ENCODE measurements at regions not wholly inside any gene's neighbourhood (a gene's known extent, or its start where the extent isn't known, plus 50 kb on each side); places are given as distances from the start of the nearest gene placed in this dataset.

DNA sequence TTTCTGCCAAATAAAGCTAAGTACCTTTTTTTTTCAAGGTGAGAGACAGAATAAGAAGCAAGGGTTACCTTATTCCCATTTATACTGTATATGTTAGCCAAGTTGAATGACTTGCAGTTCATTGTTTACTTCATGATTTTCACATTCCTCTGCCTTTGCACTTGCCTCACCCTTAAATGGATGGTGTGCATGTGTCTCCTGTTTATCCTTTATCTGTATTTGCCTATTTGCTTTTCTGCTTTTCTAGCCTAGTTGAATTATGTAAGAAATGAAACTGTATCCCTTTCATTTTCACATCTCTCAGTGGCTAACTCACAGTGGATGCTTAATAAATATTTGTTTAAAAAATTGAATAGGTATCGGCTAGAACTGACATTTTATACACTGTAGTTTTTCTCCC lies 200.8 kb upstream of the ST8SIA4 start:
- no peak for TF ChIP-seq HNF4G (IDR thresholded peaks at IDR 0.05)
- no peak for TF ChIP-seq CTCF (IDR thresholded peaks at IDR 0.05; ENCODE audit: low read depth, low read length, missing input control)
- TF ChIP-seq NR2F2 (IDR thresholded peaks at IDR 0.05): no peak
- no peak for TF ChIP-seq TAF1 (conservative IDR thresholded peaks at IDR 0.05)
- TF ChIP-seq YY1 (IDR thresholded peaks at IDR 0.05): no peak
- TF ChIP-seq MAX (IDR thresholded peaks at IDR 0.05): no peak
- TF ChIP-seq EGR1 (IDR thresholded peaks at IDR 0.05; ENCODE audit: low read depth in 2 of 2): no peak
- TF ChIP-seq JUND (IDR thresholded peaks at IDR 0.05): no peak
- TF ChIP-seq GABPA (IDR thresholded peaks at IDR 0.05 in 1 of 2, conservative IDR thresholded peaks at IDR 0.05 in 1 of 2): no peak
- TF ChIP-seq RXRA (IDR thresholded peaks at IDR 0.05): no peak

Measured in liver (tissue), 3 donors.